Smooth muscle cell (in vitro differentiated cells): ENCODE measurements at regions not wholly inside any gene's neighbourhood (a gene's known extent, or its start where the extent isn't known, plus 50 kb on each side); places are given as distances from the start of the nearest gene placed in this dataset.

Source experiments
- DNase-seq: peaks from one replicate; lab custom pipeline; 2025; ENCODE audit not compliant: unreplicated experiment; lab: John Stamatoyannopoulos, UW
- H2AFZ ChIP-seq: fragments of 200-600 bp; sonication (generic); 2 replicates; pipeline ENCODE4 v1.6.0; 2016; ENCODE audit warnings: antibody characterized with exemption, low read depth, mild to moderate bottlenecking
- H3F3A ChIP-seq: fragments of 200-600 bp; sonication (generic); 2 replicates; pipeline ENCODE4 v1.6.0; 2017; ENCODE audit warnings: antibody characterized with exemption, low read depth
- H3K27ac ChIP-seq: fragments of 200-600 bp; sonication (generic); 2 replicates; pipeline ENCODE4 v1.5.1; 2016; ENCODE audit warnings: low read depth, mild to moderate bottlenecking
- H3K27me3 ChIP-seq: fragments of 200-600 bp; sonication (generic); 2 replicates; pipeline ENCODE4 v1.6.1; 2016; ENCODE audit warnings: low read depth, mild to moderate bottlenecking
- H3K36me3 ChIP-seq: fragments of 200-600 bp; sonication (generic); 2 replicates; pipeline ENCODE4 v1.5.1; 2016; ENCODE audit warnings: low read depth
- H3K4me1 ChIP-seq: fragments of 200-600 bp; sonication (generic); 2 replicates; pipeline ENCODE4 v1.5.1; 2016; ENCODE audit warnings: low read depth
- H3K4me2 ChIP-seq: fragments of 200-600 bp; sonication (generic); 2 replicates; pipeline ENCODE4 v1.6.0; 2016; ENCODE audit warnings: mild to moderate bottlenecking
- H3K4me3 ChIP-seq: fragments of 200-600 bp; sonication (generic); 2 replicates; pipeline ENCODE4 v1.5.1; 2016; ENCODE audit warnings: mild to moderate bottlenecking
- H3K79me2 ChIP-seq: fragments of 200-600 bp; sonication (generic); 2 replicates; pipeline ENCODE4 v1.6.0; 2016; ENCODE audit warnings: low read depth, mild to moderate bottlenecking
- H3K9ac ChIP-seq: fragments of 200-600 bp; sonication (generic); 2 replicates; pipeline ENCODE4 v1.6.0; 2016; ENCODE audit warnings: low read depth
- H3K9me3 ChIP-seq: fragments of 200-600 bp; sonication (generic); replicated peaks from 2 replicates; pipeline ENCODE4 v1.5.1; 2016; ENCODE audit warnings: low read depth
- H4K20me1 ChIP-seq: fragments of 200-600 bp; sonication (generic); 2 replicates; pipeline ENCODE4 v1.6.0; 2016; ENCODE audit warnings: low read depth
- CTCF ChIP-seq: fragments of 200-600 bp; sonication (generic); IDR thresholded peaks from 2 replicates; pipeline ENCODE4 v1.5.1; 2017; ENCODE audit warnings: borderline replicate concordance, mild to moderate bottlenecking, antibody characterized with exemption; ENCODE audit not compliant: insufficient read depth, poor library complexity, severe bottlenecking
- WGBS: methylation state at CpG from one replicate; pipeline ENCODE4 v1.1.7; 2016; ENCODE audit warnings: low lambda C conversion rate; 5-methylcytosine and 5-hydroxymethylcytosine counted together

- Histone ChIP-seq H3K27ac (no peak overlapping the region), H2AFZ (no peak overlapping the region), H3K27me3 (no peaks in the 10 kb centered on the region), H3F3A (no peaks in the 10 kb centered on the region), H3K4me1 (no peaks in the 10 kb centered on the region), H3K4me3 (no peak overlapping the region), H3K4me2 (no peak overlapping the region), H4K20me1 (no peaks in the 10 kb centered on the region), H3K36me3 (no peaks in the 10 kb centered on the region), H3K9ac (no peak overlapping the region), H3K79me2 (no peaks in the 10 kb centered on the region), H3K9me3 (no peaks in the 10 kb centered on the region)
- TF ChIP-seq CTCF = no peak
- no peak for DNase-seq
- WGBS = 94% methylated on average over 3 of the region's 3 CpGs
Measured at GRCh38 chr17:69801368-69801767, 273.7 kb upstream of the KCNJ16 start.

- Histone ChIP-seq H3K27me3 (no peaks in the 10 kb centered on the region), H3F3A (no peaks in the 10 kb centered on the region), H3K4me1 (no peaks in the 10 kb centered on the region), H3K27ac (no peak overlapping the region), H4K20me1 (no peaks in the 10 kb centered on the region), H3K36me3 (no peaks in the 10 kb centered on the region), H3K4me3 (no peak overlapping the region), H3K9me3 (no peaks in the 10 kb centered on the region), H3K9ac (no peak overlapping the region), H2AFZ (no peak overlapping the region), H3K79me2 (no peaks in the 10 kb centered on the region), H3K4me2 (no peak overlapping the region)
- no peak for DNase-seq
- 81% methylated on average over 5 of the region's 5 CpGs for WGBS
- no peak for TF ChIP-seq CTCF
Measured at GRCh38 chr17:69802045-69802740, 272.8 kb upstream of the KCNJ16 start.

- Histone ChIP-seq H3K9ac (no peak overlapping the region), H3K4me3 (no peak overlapping the region), H3K4me1 (no peaks in the 10 kb centered on the region), H3K9me3 (no peaks in the 10 kb centered on the region), H2AFZ (peak overlapping the region; percentile 39), H4K20me1 (no peaks in the 10 kb centered on the region), H3K79me2 (no peaks in the 10 kb centered on the region), H3K27me3 (no peaks in the 10 kb centered on the region), H3K36me3 (no peaks in the 10 kb centered on the region), H3F3A (no peaks in the 10 kb centered on the region), H3K27ac (peak overlapping the region; percentile 44), H3K4me2 (peak overlapping the region; percentile 1)
- 22% methylated on average over 1 of the region's 1 CpG for WGBS
- DNase-seq = no peak
- TF ChIP-seq CTCF = no peak
Measured at GRCh38 chr17:69809331-69809730, 265.7 kb upstream of the KCNJ16 start.
